ENCODE measurements at regions not wholly inside any gene's neighbourhood (a gene's known extent, or its start where the extent isn't known, plus 50 kb on each side); places are given as distances from the start of the nearest gene placed in this dataset.

GRCh38 chr6:155970876-155971708, 515.5 kb upstream of the NOX3 start:
- in situ Hi-C loops (cut with MboI; ENCODE audit: low sequenced_read_pairs), result no loop called here

GRCh38 chr6:155970472-155970871, 514.8 kb upstream of the NOX3 start:
- in situ Hi-C loops (cut with MboI; ENCODE audit: low sequenced_read_pairs), result no loop called here

- in situ Hi-C loops (cut with MboI; ENCODE audit: low sequenced_read_pairs), result no loop called here
Measured at GRCh38 chr6:155968921-155969320, 513.3 kb upstream of the NOX3 start.

GRCh38 chr6:155967322-155967721, 511.7 kb upstream of the NOX3 start:
- in situ Hi-C loops (cut with MboI; ENCODE audit: low sequenced_read_pairs), result no loop called here

- in situ Hi-C loops (cut with MboI; ENCODE audit: low sequenced_read_pairs), result no loop called here
Measured at GRCh38 chr6:155964544-155964943, 508.9 kb upstream of the NOX3 start.

GRCh38 chr6:155962276-155962675, 506.6 kb upstream of the NOX3 start:
- in situ Hi-C loops (cut with MboI; ENCODE audit: low sequenced_read_pairs), result no loop called here

- in situ Hi-C loops (cut with MboI; ENCODE audit: low sequenced_read_pairs), result no loop called here
Measured at GRCh38 chr6:155959898-155960495, 504.4 kb upstream of the NOX3 start.

- in situ Hi-C loops (cut with MboI; ENCODE audit: low sequenced_read_pairs), result no loop called here
Measured at GRCh38 chr6:155958550-155958949, 502.9 kb upstream of the NOX3 start.

- in situ Hi-C loops (cut with MboI; ENCODE audit: low sequenced_read_pairs), result no loop called here
Measured at GRCh38 chr6:155955038-155955437, 499.4 kb upstream of the NOX3 start.

- in situ Hi-C loops (cut with MboI; ENCODE audit: low sequenced_read_pairs), result no loop called here
Measured at GRCh38 chr6:155954149-155954548, 498.5 kb upstream of the NOX3 start.

GRCh38 chr6:155949256-155949655, 493.6 kb upstream of the NOX3 start:
- in situ Hi-C loops (cut with MboI; ENCODE audit: low sequenced_read_pairs), result no loop called here

- in situ Hi-C loops (cut with MboI; ENCODE audit: low sequenced_read_pairs), result no loop called here
Measured at GRCh38 chr6:155946860-155947259, 491.2 kb upstream of the NOX3 start.

- in situ Hi-C loops (cut with MboI; ENCODE audit: low sequenced_read_pairs), result no loop called here
Measured at GRCh38 chr6:155943635-155944034, 488.0 kb upstream of the NOX3 start.

GRCh38 chr6:155939253-155939652, 483.6 kb upstream of the NOX3 start:
- in situ Hi-C loops (cut with MboI; ENCODE audit: low sequenced_read_pairs), result no loop called here

- in situ Hi-C loops (cut with MboI; ENCODE audit: low sequenced_read_pairs), result no loop called here
Measured at GRCh38 chr6:155936551-155936950, 480.9 kb upstream of the NOX3 start.

- in situ Hi-C loops (cut with MboI; ENCODE audit: low sequenced_read_pairs), result no loop called here
Measured at GRCh38 chr6:155936127-155936526, 480.5 kb upstream of the NOX3 start.

- in situ Hi-C loops (cut with MboI; ENCODE audit: low sequenced_read_pairs), result no loop called here
Measured at GRCh38 chr6:155916846-155917624, 461.4 kb upstream of the NOX3 start.

GRCh38 chr6:155915651-155916050, 460.0 kb upstream of the NOX3 start:
- in situ Hi-C loops (cut with MboI; ENCODE audit: low sequenced_read_pairs), result no loop called here

GRCh38 chr6:155913816-155914215, 458.2 kb upstream of the NOX3 start:
- in situ Hi-C loops (cut with MboI; ENCODE audit: low sequenced_read_pairs), result no loop called here

GRCh38 chr6:155909710-155910109, 454.1 kb upstream of the NOX3 start:
- in situ Hi-C loops (cut with MboI; ENCODE audit: low sequenced_read_pairs), result no loop called here

- in situ Hi-C loops (cut with MboI; ENCODE audit: low sequenced_read_pairs), result no loop called here
Measured at GRCh38 chr6:155895641-155896040, 440.0 kb upstream of the NOX3 start.

- in situ Hi-C loops (cut with MboI; ENCODE audit: low sequenced_read_pairs), result no loop called here
Measured at GRCh38 chr6:155894758-155895157, 439.1 kb upstream of the NOX3 start.
